ENCODE measurements at regions not wholly inside any gene's neighbourhood (a gene's known extent, or its start where the extent isn't known, plus 50 kb on each side); places are given as distances from the start of the nearest gene placed in this dataset.

DNA sequence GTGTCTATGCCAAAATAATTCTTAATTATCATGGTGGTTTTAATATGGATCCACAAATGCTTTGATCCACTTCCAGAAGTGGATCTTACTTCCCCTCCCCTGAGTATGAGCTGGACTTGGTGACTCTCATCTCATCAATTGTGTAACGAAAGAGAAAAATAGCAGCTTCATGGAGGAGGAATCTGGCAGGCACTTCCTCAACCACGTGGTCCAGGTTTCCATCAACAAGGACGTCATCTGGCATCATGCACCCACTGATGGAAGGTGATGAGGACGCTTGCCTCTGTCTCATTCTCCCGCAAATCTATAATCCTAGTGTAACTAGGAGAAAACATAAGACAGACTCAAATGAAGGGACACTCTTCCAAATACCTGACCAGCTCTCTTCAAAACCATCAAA lies 54.6 kb upstream of the S1PR3 start:
- Histone ChIP-seq H2BK15ac (ENCODE audit: low read length) (no peak overlapping the region), H2BK12ac (ENCODE audit: low read depth, low read length) (no peak overlapping the region), H3K9me3 (ENCODE audit: insufficient read depth in 2 of 2, low read depth in 1 of 2, low read length in 1 of 2) (no peaks in the 10 kb centered on the region), H4K20me1 (replicated peaks in 1 of 2; ENCODE audit: control insufficient read depth in 1 of 2, insufficient read depth in 2 of 2, low read length in 2 of 2) (no peaks in the 10 kb centered on the region), H3K14ac (ENCODE audit: insufficient read length) (no peak overlapping the region), H3K23ac (ENCODE audit: insufficient read length) (no peak overlapping the region), H2BK120ac (replicated peaks; ENCODE audit: low read depth, low read length) (no peak overlapping the region), H3K79me2 (ENCODE audit: control insufficient read depth in 1 of 2, insufficient read depth in 2 of 2, low read length in 2 of 2) (no peaks in the 10 kb centered on the region), H4K8ac (ENCODE audit: extremely low read depth, insufficient read depth, low read length) (no peak overlapping the region), H3K36me3 (ENCODE audit: control insufficient read depth in 2 of 4, insufficient read depth in 4 of 4, low read length in 3 of 4) (no peaks in the 10 kb centered on the region), H3K18ac (ENCODE audit: extremely low read depth, low read length) (no peak overlapping the region), H3K4ac (replicated peaks; ENCODE audit: insufficient read length, low read depth, low read length) (no peak overlapping the region), H3K4me3 (ENCODE audit: extremely low read depth in 1 of 4, insufficient read depth in 2 of 4, low read depth in 3 of 4, low read length in 4 of 4) (no peak overlapping the region), H2AK5ac (ENCODE audit: low read depth, low read length) (no peak overlapping the region), H3K27me3 (replicated peaks in 1 of 4; ENCODE audit: control insufficient read depth in 3 of 4, extremely low read depth in 1 of 4, insufficient read depth in 3 of 4, low read length in 3 of 4) (no peaks in the 10 kb centered on the region), H3K4me2 (ENCODE audit: insufficient read depth in 1 of 2, low read depth in 2 of 2, low read length in 2 of 2) (no peak overlapping the region), H2BK5ac (ENCODE audit: low read depth, low read length) (no peak overlapping the region), H2AFZ (ENCODE audit: low read length) (no peak overlapping the region), H2BK20ac (ENCODE audit: low read length) (no peak overlapping the region), H3K23me2 (ENCODE audit: low read depth, low read length) (no peaks in the 10 kb centered on the region; the same call in 1 of the 2 replicates), H4K5ac (ENCODE audit: insufficient read length, low read depth, low read length) (no peak overlapping the region), H3K9ac (replicated peaks in 1 of 4; ENCODE audit: extremely low read depth in 1 of 4, low read depth in 3 of 4, low read length in 3 of 4) (no peak overlapping the region), H3K4me1 (replicated peaks in 1 of 4; ENCODE audit: control insufficient read depth in 3 of 4, insufficient read depth in 4 of 4, low read length in 3 of 4) (no peaks in the 10 kb centered on the region), H3K56ac (replicated peaks; ENCODE audit: insufficient read length, low read depth, low read length) (no peak overlapping the region), H3K27ac (ENCODE audit: low read depth, low read length) (no peak overlapping the region), H4K91ac (replicated peaks; ENCODE audit: insufficient read length, low read length) (no peak overlapping the region), H3K79me1 (ENCODE audit: low read depth, low read length) (no peaks in the 10 kb centered on the region)
- TF ChIP-seq HDAC6 (IDR thresholded peaks at IDR 0.05; ENCODE audit: low read depth, low read length): no peak
- no peak for TF ChIP-seq SP2 (IDR thresholded peaks at IDR 0.05; ENCODE audit: low read length)
- TF ChIP-seq, protein P1, sequence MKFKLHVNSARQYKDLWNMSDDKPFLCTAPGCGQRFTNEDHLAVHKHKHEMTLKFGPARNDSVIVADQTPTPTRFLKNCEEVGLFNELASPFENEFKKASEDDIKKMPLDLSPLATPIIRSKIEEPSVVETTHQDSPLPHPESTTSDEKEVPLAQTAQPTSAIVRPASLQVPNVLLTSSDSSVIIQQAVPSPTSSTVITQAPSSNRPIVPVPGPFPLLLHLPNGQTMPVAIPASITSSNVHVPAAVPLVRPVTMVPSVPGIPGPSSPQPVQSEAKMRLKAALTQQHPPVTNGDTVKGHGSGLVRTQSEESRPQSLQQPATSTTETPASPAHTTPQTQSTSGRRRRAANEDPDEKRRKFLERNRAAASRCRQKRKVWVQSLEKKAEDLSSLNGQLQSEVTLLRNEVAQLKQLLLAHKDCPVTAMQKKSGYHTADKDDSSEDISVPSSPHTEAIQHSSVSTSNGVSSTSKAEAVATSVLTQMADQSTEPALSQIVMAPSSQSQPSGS (IDR thresholded peaks at IDR 0.05; ENCODE audit: low read length): no peak
- no peak for TF ChIP-seq BACH1 (IDR thresholded peaks at IDR 0.05; ENCODE audit: low read length)
- no peak for TF ChIP-seq RFX5 (IDR thresholded peaks at IDR 0.05; ENCODE audit: borderline replicate concordance, low read depth, low read length)
- no peak for TF ChIP-seq TEAD4 (IDR thresholded peaks at IDR 0.05; ENCODE audit: low read depth, low read length)
- TF ChIP-seq SAP30 (IDR thresholded peaks at IDR 0.05; ENCODE audit: insufficient read depth, insufficient replicate concordance, low read length): no peak
- 94% methylated on average over 5 of the region's 5 CpGs; no CpG with 5 or more reads in 1 of the 2 experiments for WGBS, 2 experiments (ENCODE audit: extremely low coverage in 1 of 2, insufficient coverage in 1 of 2, insufficient read length in 1 of 2, insufficient replicate concordance in 2 of 2, low coverage in 1 of 2, low lambda C conversion rate in 2 of 2, missing lambda C conversion rate in 1 of 2)
- ChIA-PET POLR2A (ENCODE audit: partially characterized antibody) (no interaction called here), CTCF (ENCODE audit: partially characterized antibody) (no interaction called here)
- FAIRE-seq (no peak), DNase-seq (ENCODE audit: low read depth in 1 of 2, low spot score in 2 of 2) (no peak)

Measured in H1 (cell line).